Lower leg skin (tissue), 3 donors: ENCODE measurements at regions not wholly inside any gene's neighbourhood (a gene's known extent, or its start where the extent isn't known, plus 50 kb on each side); places are given as distances from the start of the nearest gene placed in this dataset.

Source experiments
- CTCF ChIP-seq, 3 donors: fragments of 450-650 bp; IDR thresholded peaks; one replicate each; pipeline ENCODE4 v1.5.1; 2016; ENCODE audit warnings: antibody characterized with exemption in 3 of 3, mild to moderate bottlenecking in 3 of 3, moderate library complexity in 2 of 3
- POLR2A ChIP-seq, 2 donors: fragments of 450-650 bp; IDR thresholded peaks; one replicate each; pipeline ENCODE4 v1.6.1; 2016 to 2017; ENCODE audit warnings: antibody characterized with exemption in 2 of 2, mild to moderate bottlenecking in 1 of 2, moderate library complexity in 1 of 2

- TF ChIP-seq CTCF (IDR thresholded peaks at IDR 0.05) (no peak), POLR2A (IDR thresholded peaks at IDR 0.05) (no peak)
Observed at GRCh38 chr9:107390279-107390678, 99.3 kb downstream of the KLF4 start.
